Progenitor cell of endocrine pancreas (in vitro differentiated cells): ENCODE measurements at regions not wholly inside any gene's neighbourhood (a gene's known extent, or its start where the extent isn't known, plus 50 kb on each side); places are given as distances from the start of the nearest gene placed in this dataset.

Source experiments
- DNase-seq: peaks from one replicate; pipeline ENCODE4 v3.0.0; 2021; ENCODE audit warnings: low spot score; ENCODE audit not compliant: unreplicated experiment
- H3K27ac Mint-ChIP-seq: 2 replicates; pipeline ENCODE4 v1.8.0; 2021; ENCODE audit warnings: mild to moderate bottlenecking, moderate library complexity, mixed read lengths
- H3K27me3 Mint-ChIP-seq: 2 replicates; pipeline ENCODE4 v1.8.0; 2021; ENCODE audit warnings: mixed read lengths
- H3K36me3 Mint-ChIP-seq: 2 replicates; pipeline ENCODE4 v1.8.0; 2022; ENCODE audit warnings: mixed read lengths; ENCODE audit not compliant: insufficient read depth
- H3K4me1 Mint-ChIP-seq: 2 replicates; pipeline ENCODE4 v1.8.0; 2021; ENCODE audit warnings: low read depth, mixed read lengths
- H3K4me3 Mint-ChIP-seq: 2 replicates; pipeline ENCODE4 v1.8.0; 2021; ENCODE audit warnings: low read depth, mild to moderate bottlenecking, moderate library complexity, mixed read lengths
- H3K9me3 Mint-ChIP-seq: 2 replicates; pipeline ENCODE4 v1.8.0; 2021; ENCODE audit warnings: low read depth, mixed read lengths
- CTCF ChIP-seq: fragments of 200-600 bp; sonication (generic); IDR thresholded peaks from one replicate; pipeline ENCODE4 v1.5.0; 2021; ENCODE audit warnings: antibody characterized with exemption, mild to moderate bottlenecking; ENCODE audit not compliant: unreplicated experiment

GRCh38 chr2:8006181-8006580 is 675.7 kb upstream of the ID2 start:
- Mint-ChIP-seq H3K4me3 (no peak overlapping the region), H3K27ac (no peak overlapping the region), H3K9me3 (peaks cover 4% of the 10 kb centered on the region), H3K4me1 (peaks cover 3% of the 10 kb centered on the region), H3K27me3 (no peaks in the 10 kb centered on the region), H3K36me3 (no peaks in the 10 kb centered on the region)
- no peak for TF ChIP-seq CTCF
- DNase-seq = no peak

GRCh38 chr2:8006626-8007025 is 675.2 kb upstream of the ID2 start:
- no peak for TF ChIP-seq CTCF
- Mint-ChIP-seq H3K4me3 (no peak overlapping the region), H3K9me3 (peaks cover 4% of the 10 kb centered on the region), H3K27me3 (peaks cover 3% of the 10 kb centered on the region), H3K36me3 (no peaks in the 10 kb centered on the region), H3K27ac (no peak overlapping the region), H3K4me1 (peaks cover 3% of the 10 kb centered on the region)
- DNase-seq = no peak

DNA sequence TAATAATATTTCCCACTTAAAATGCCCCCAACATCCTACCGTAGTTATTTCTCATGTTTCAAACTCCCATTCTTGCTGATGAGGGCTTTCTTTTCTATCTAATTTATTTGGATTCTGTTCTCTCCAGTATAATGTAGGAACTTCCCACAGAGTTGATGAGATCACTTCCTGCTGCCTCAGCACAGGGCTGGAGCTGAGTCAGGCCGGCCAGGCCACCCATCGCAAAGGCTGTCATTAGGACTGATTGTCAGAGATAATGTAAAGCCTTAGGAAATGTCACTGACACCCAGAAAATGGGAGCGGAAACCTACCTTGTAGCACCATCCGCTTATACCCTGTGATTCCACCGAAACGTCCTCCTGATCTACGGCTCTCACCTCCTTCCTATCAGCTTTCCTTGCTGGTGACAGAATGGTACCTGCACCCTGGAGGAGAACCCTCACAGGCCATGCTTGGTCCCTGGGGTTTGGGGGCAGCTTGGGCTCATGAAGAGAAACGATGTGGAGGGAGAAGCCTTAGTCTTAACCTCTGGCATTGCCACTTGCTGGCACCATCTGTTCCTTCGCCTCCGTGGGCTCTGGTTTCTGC is 672.8 kb upstream of the ID2 start:
- Mint-ChIP-seq H3K9me3 (no peaks in the 10 kb centered on the region), H3K27ac (no peak overlapping the region), H3K4me1 (peaks cover 3% of the 10 kb centered on the region), H3K36me3 (no peaks in the 10 kb centered on the region), H3K27me3 (peaks cover 4% of the 10 kb centered on the region), H3K4me3 (no peak overlapping the region)
- TF ChIP-seq CTCF = no peak
- DNase-seq = no peak

DNA sequence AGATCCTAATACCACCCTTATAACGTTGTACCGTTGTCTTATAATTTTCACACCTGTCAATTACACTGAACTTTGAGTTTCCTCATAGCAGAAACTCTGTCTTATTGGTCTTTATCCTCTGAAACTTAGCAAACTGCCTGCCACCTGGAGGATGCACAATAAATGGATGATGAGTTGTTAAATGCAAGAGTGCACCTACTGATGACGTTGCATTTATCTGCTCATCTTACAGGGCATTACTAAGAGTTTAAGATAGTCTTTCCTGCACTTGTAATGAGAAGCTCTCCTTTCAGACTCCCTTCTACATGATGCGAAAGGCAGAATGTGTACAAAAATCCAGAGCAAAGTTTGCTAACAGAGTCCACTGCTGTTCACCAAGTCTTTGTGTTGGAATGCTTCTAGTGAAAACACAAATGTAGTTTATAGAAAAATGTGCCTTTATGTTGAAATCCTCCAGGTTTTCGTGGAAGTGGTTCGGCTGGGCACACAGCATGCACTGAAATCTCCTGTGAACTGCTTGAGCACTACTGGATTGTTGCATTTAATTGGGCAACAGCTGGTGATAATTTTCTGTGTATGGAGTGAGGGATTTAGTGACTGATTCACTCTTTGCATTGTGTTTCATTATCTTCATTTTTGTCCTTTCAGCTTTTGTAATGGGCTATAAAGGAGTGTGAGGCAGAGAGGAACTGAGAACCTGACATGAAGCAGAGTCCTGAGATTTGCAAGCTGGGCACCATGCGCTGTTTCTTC is 665.8 kb upstream of the ID2 start:
- Mint-ChIP-seq H3K4me1 (no peaks in the 10 kb centered on the region), H3K27me3 (peaks cover 4% of the 10 kb centered on the region)
- TF ChIP-seq CTCF = no peak

DNA sequence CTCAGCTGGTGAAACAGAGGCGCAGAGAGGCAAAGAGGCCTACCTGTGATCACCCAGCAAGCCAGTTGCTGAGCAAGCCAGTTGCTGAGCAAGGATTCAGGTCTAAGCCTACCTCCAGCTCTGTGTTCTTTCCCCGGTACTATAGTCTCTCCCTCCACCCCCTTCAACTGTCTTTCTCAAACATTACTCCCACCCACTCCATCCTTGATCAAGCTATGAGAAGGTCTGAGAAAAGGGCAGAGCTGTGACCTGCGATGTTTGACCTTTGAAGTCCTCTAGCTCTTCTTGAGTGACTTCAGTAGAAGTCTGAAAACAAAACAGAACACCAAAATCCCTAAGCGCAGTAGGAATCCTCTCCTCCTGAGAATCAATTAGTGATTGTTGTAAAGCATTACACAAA is 665.2 kb upstream of the ID2 start:
- DNase-seq = no peak
- Mint-ChIP-seq H3K27ac (no peak overlapping the region), H3K36me3 (no peaks in the 10 kb centered on the region), H3K27me3 (peaks cover under 1% of the 10 kb centered on the region), H3K4me1 (no peaks in the 10 kb centered on the region), H3K9me3 (peaks cover 6% of the 10 kb centered on the region), H3K4me3 (no peak overlapping the region)
- TF ChIP-seq CTCF = no peak

More for the DNA sequence above, 665.8 kb upstream of the ID2 start:
- H3K36me3 Mint-ChIP-seq = no peaks in the 10 kb centered on the region
- no peak overlapping the region for H3K27ac Mint-ChIP-seq
- H3K9me3 Mint-ChIP-seq = peaks cover 6% of the 10 kb centered on the region
- H3K4me3 Mint-ChIP-seq = no peak overlapping the region
- no peak for DNase-seq
